Duodenal mucosa (tissue), 2 donors: ENCODE measurements at regions not wholly inside any gene's neighbourhood (a gene's known extent, or its start where the extent isn't known, plus 50 kb on each side); places are given as distances from the start of the nearest gene placed in this dataset.

Experiments used
- H3K27ac ChIP-seq: one replicate; pipeline ENCODE4 v1.7.0; 2013; ENCODE audit warnings: low read depth, low read length
- H3K27me3 ChIP-seq, 2 donors: one replicate each; pipeline ENCODE4 v1.7.0; 2013; ENCODE audit warnings: low read length in 2 of 2, control low read depth in 1 of 2; ENCODE audit not compliant: insufficient read depth in 2 of 2, control insufficient read depth in 1 of 2
- H3K36me3 ChIP-seq, 2 donors: one replicate each; pipeline ENCODE4 v1.7.0; 2013; ENCODE audit warnings: low read length in 2 of 2, control low read depth in 1 of 2; ENCODE audit not compliant: insufficient read depth in 2 of 2, control insufficient read depth in 1 of 2
- H3K4me1 ChIP-seq, 2 donors: one replicate each; pipeline ENCODE4 v1.7.0; 2013; ENCODE audit warnings: low read length in 2 of 2, control low read depth in 1 of 2; ENCODE audit not compliant: insufficient read depth in 2 of 2, control insufficient read depth in 1 of 2
- H3K4me3 ChIP-seq, 2 donors: one replicate each; pipeline ENCODE4 v1.7.0; 2013; ENCODE audit warnings: low read length in 2 of 2, low read depth in 1 of 2
- H3K9ac ChIP-seq, 2 donors: one replicate each; pipeline ENCODE4 v1.7.0; 2013; ENCODE audit warnings: low read length in 2 of 2, low read depth in 1 of 2
- H3K9me3 ChIP-seq, 2 donors: one replicate each; pipeline ENCODE4 v1.7.0; 2013; ENCODE audit warnings: low read length in 2 of 2, control low read depth in 1 of 2; ENCODE audit not compliant: control insufficient read depth in 1 of 2

DNA sequence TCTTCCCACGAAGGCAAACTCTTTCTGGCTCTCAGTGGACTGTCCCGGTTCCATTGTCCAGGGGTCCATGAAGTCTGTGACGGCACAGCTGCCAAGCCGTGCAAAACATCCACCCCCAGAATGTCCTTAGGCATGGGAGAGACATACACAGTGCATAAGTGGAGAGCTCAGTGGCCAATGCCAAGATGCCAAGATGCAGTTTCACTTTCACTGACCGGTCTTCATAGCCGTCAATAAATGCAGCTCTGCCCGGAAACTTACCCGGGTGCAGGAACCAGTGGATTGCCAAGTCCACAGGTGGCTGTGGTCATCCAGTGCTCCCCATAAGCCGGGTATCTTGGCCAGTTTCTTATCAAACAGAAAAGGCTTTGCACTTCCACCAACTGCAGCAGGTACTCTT is 162.3 kb downstream of the PTCSC3 start:
- Histone ChIP-seq H3K4me1 (no peaks in the 10 kb centered on the region), H3K4me3 (no peak overlapping the region), H3K36me3 (no peaks in the 10 kb centered on the region), H3K9me3 (no peaks in the 10 kb centered on the region), H3K9ac (no peak overlapping the region), H3K27me3 (no peaks in the 10 kb centered on the region), H3K27ac (no peak overlapping the region)

GRCh38 chr14:36013483-36013882 is 163.0 kb downstream of the PTCSC3 start:
- H3K4me1 ChIP-seq, result no peaks in the 10 kb centered on the region
- no peak overlapping the region for H3K9ac ChIP-seq
- no peaks in the 10 kb centered on the region for H3K9me3 ChIP-seq
- H3K4me3 ChIP-seq, result no peak overlapping the region
- no peak overlapping the region for H3K27ac ChIP-seq
- no peaks in the 10 kb centered on the region for H3K36me3 ChIP-seq
- no peaks in the 10 kb centered on the region for H3K27me3 ChIP-seq

- H3K9me3 ChIP-seq, result no peaks in the 10 kb centered on the region
- H3K9ac ChIP-seq, result no peak overlapping the region
- H3K4me1 ChIP-seq, result no peaks in the 10 kb centered on the region
- no peak overlapping the region for H3K4me3 ChIP-seq
- no peaks in the 10 kb centered on the region for H3K27me3 ChIP-seq
- H3K36me3 ChIP-seq, result no peaks in the 10 kb centered on the region
- H3K27ac ChIP-seq, result no peak overlapping the region
Measured at GRCh38 chr14:36012621-36013020, 163.9 kb downstream of the PTCSC3 start.

DNA sequence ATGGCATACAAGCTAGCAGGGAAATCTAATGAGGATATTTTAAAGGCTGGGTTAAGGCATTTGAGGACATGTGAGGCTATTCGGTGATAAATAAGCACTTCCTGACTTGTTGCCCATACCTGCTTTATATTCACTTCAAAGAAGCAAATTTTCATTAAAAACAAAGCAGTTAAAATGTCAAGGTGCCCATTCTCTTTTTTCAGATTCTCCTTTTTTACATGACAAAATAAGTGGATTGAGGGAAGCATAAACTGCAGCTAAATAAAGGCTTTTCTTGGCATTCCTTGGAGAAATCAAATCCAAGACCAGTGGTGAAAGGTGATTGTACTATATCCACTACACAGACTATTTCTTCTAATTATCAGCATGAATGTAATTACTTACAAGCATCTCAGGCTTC is 166.9 kb downstream of the PTCSC3 start:
- Histone ChIP-seq H3K4me3 (no peak overlapping the region), H3K4me1 (no peaks in the 10 kb centered on the region), H3K27me3 (no peaks in the 10 kb centered on the region), H3K9me3 (no peaks in the 10 kb centered on the region), H3K27ac (no peak overlapping the region), H3K36me3 (no peaks in the 10 kb centered on the region), H3K9ac (no peak overlapping the region)

DNA sequence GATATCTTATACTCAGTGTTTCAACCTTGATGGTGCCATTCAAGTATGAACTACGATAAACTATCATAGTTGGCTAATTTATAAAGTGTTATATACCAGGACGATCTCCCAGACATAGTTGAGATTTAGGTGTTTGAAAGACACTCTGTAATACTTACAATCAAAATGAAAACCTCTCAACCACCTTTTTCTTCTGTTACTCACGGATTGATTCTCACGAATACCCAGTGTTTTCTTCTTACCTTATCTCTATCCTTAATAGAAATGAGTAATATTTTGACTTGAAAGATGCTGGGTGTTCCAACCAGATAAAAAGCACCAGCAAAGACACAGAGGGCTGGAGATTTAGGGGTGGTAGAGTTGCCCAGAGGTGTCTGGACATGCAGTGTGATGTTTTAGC is 169.9 kb downstream of the PTCSC3 start:
- Histone ChIP-seq H3K27me3 (no peaks in the 10 kb centered on the region), H3K27ac (no peak overlapping the region), H3K9me3 (no peaks in the 10 kb centered on the region), H3K9ac (no peak overlapping the region), H3K4me1 (no peaks in the 10 kb centered on the region), H3K4me3 (no peak overlapping the region), H3K36me3 (no peaks in the 10 kb centered on the region)

DNA sequence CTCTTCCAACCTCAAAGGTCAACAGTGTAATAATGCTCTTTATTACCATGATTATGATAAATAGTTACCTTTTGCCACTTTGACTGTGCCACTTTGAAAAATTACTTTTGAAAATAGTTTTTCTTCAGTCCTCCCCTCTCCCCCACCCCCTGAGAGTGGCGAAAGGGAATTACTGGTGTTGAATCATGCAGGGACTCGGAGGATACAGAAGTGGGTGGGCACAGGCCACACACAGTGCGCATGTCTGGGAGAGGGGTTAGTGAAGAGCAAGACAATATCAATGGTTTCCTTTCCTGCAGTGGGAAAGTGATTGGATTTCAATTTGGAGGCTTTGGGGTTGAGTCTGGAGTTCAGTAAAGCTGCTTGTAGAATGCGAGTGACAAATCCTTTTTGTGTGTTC is 170.9 kb downstream of the PTCSC3 start:
- Histone ChIP-seq H3K9ac (no peak overlapping the region), H3K27ac (no peak overlapping the region), H3K4me3 (no peak overlapping the region), H3K4me1 (no peaks in the 10 kb centered on the region), H3K27me3 (no peaks in the 10 kb centered on the region), H3K9me3 (no peaks in the 10 kb centered on the region), H3K36me3 (no peaks in the 10 kb centered on the region)

DNA sequence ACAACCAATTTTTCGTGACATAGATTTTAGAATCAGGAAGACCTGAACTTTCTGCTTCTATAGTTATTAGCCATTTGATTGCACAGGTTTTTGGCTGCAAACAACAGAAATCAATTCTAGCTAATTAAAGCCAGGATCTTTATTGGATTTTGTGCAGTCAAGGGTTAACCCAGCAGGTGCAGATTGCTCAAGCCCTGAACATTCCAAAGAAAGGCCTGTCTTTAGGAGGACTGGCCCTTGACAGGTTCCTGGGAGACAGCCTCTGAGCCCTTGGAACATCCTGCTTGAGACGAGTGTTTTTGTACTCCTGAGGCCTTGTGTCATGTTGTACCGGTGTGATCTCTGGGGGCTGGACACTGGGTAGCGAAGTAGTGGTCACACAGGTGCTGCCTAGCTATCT is 174.6 kb downstream of the PTCSC3 start:
- H3K4me1 ChIP-seq, result peaks cover 0 to 7% of the 10 kb centered on the region in 2 donors
- H3K36me3 ChIP-seq, result no peaks in the 10 kb centered on the region
- H3K9me3 ChIP-seq, result no peaks in the 10 kb centered on the region
- no peak overlapping the region for H3K27ac ChIP-seq
- H3K9ac ChIP-seq, result no peak overlapping the region
- H3K27me3 ChIP-seq, result peaks cover 2 to 5% of the 10 kb centered on the region in 2 donors
- H3K4me3 ChIP-seq, result no peak overlapping the region

DNA sequence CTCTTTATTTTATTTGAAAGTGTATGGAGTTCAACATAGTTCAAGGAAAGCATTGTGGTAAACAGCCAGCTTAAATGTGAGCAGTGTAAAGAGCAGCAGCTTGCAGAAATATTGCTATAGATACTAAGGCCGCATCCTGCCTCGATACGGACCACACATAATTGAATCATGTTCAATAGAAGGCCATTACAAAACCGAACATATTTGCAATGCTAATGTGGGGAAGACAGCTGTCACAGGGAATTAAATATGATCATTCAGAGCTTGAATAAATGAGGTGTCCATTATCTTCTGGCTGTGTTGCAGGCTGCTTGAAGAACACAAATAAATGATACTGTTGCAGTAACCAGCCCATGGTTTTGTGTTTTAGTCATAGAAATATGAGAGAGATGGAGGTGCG is 173.2 kb downstream of the BRMS1L start:
- no peaks in the 10 kb centered on the region for H3K9me3 ChIP-seq
- H3K36me3 ChIP-seq, result no peaks in the 10 kb centered on the region
- no peak overlapping the region for H3K9ac ChIP-seq
- H3K4me1 ChIP-seq, result peaks cover 0 to 7% of the 10 kb centered on the region in 2 donors
- peaks cover 2 to 5% of the 10 kb centered on the region in 2 donors for H3K27me3 ChIP-seq
- H3K4me3 ChIP-seq, result no peak overlapping the region
- H3K27ac ChIP-seq, result no peak overlapping the region

- Histone ChIP-seq H3K4me3 (no peak overlapping the region), H3K27ac (no peak overlapping the region), H3K36me3 (no peaks in the 10 kb centered on the region), H3K9me3 (no peaks in the 10 kb centered on the region), H3K4me1 (peaks cover 0 to 7% of the 10 kb centered on the region in 2 donors), H3K27me3 (peaks cover 2 to 5% of the 10 kb centered on the region in 2 donors), H3K9ac (no peak overlapping the region)
Measured at GRCh38 chr14:35998303-35998702, 172.2 kb downstream of the BRMS1L start.

GRCh38 chr14:35993684-35993960 is 167.5 kb downstream of the BRMS1L start:
- H3K36me3 ChIP-seq, result no peaks in the 10 kb centered on the region
- H3K4me1 ChIP-seq, result peaks cover 0 to 5% of the 10 kb centered on the region in 2 donors
- H3K9me3 ChIP-seq, result no peaks in the 10 kb centered on the region
- no peak overlapping the region for H3K4me3 ChIP-seq
- H3K9ac ChIP-seq, result no peak overlapping the region
- H3K27ac ChIP-seq, result no peak overlapping the region
- H3K27me3 ChIP-seq, result peaks cover 0 to 2% of the 10 kb centered on the region in 2 donors
